H1 (cell line): ENCODE measurements at regions not wholly inside any gene's neighbourhood (a gene's known extent, or its start where the extent isn't known, plus 50 kb on each side); places are given as distances from the start of the nearest gene placed in this dataset.

Experiments
- POLR2A ChIP-seq, 2 experiments: IDR thresholded peaks; 1 replicate in 1 of 2; 2 replicates in 1 of 2; pipeline ENCODE4 v1.6.1; 2011; ENCODE audit warnings: low read depth in 2 of 2, low read length in 2 of 2, mild to moderate bottlenecking in 2 of 2; ENCODE audit errors: control extremely low read depth in 1 of 2
- SRF ChIP-seq: IDR thresholded peaks from 2 replicates; pipeline ENCODE4 v1.6.1; 2011; ENCODE audit warnings: mild to moderate bottlenecking, low read depth, low read length, moderate library complexity

GRCh38 chr11:32313477-32313876 lies 121.9 kb downstream of the WT1 start:
- TF ChIP-seq POLR2A (IDR thresholded peaks at IDR 0.05; ENCODE audit: control extremely low read depth in 1 of 2, low read depth in 2 of 2, low read length in 2 of 2) (no peak), SRF (no peak)
